SK-N-SH treated with all-trans-retinoic acid at 6 μM for 48 hours (cell line): ENCODE measurements at regions not wholly inside any gene's neighbourhood (a gene's known extent, or its start where the extent isn't known, plus 50 kb on each side); places are given as distances from the start of the nearest gene placed in this dataset.

Experiments used
- ATAC-seq: fragments of 200-7000 bp; cut with Tn5 transposase; 3 replicates; pipeline ENCODE4 v1.9.1; 2020; ENCODE audit warnings: mild to moderate bottlenecking, moderate library complexity
- ARNTL ChIP-seq: fragments of 450-650 bp; formaldehyde crosslinking; IDR thresholded peaks from 2 replicates; pipeline ENCODE4 v1.5.0; 2020; ENCODE audit warnings: low read depth, mild to moderate bottlenecking, moderate library complexity, borderline replicate concordance
- BACH2 ChIP-seq: fragments of 250-450 bp; sonication (Bioruptor Pico); IDR thresholded peaks from 2 replicates; pipeline ENCODE4 v1.9.0; 2021; ENCODE audit warnings: mild to moderate bottlenecking, borderline replicate concordance
- CREB5 ChIP-seq: fragments of 250-450 bp; sonication (Bioruptor Pico); IDR thresholded peaks from 2 replicates; pipeline ENCODE4 v1.5.1; 2020; ENCODE audit warnings: low read depth, mild to moderate bottlenecking, moderate library complexity
- CSDC2 ChIP-seq: fragments of 250-450 bp; sonication (Bioruptor Pico); IDR thresholded peaks from 2 replicates; pipeline ENCODE4 v1.5.0; 2020; ENCODE audit warnings: mild to moderate bottlenecking, moderate library complexity
- CSRNP3 ChIP-seq: fragments of 250-450 bp; sonication (Bioruptor Pico); IDR thresholded peaks from 2 replicates; pipeline ENCODE4 v1.5.1; 2021; ENCODE audit warnings: mild to moderate bottlenecking, moderate library complexity
- ESRRG ChIP-seq: fragments of 250-450 bp; sonication (Bioruptor Pico); IDR thresholded peaks from 2 replicates; pipeline ENCODE4 v1.6.1; 2021; ENCODE audit warnings: mild to moderate bottlenecking
- GLIS3 ChIP-seq: fragments of 250-450 bp; sonication (Bioruptor Pico); IDR thresholded peaks from 2 replicates; pipeline ENCODE4 v1.5.0; 2020; ENCODE audit warnings: mild to moderate bottlenecking, moderate library complexity
- ISL1 ChIP-seq: fragments of 250-450 bp; sonication (Bioruptor Pico); IDR thresholded peaks from 2 replicates; pipeline ENCODE4 v2.1.2; 2022; ENCODE audit warnings: mild to moderate bottlenecking, moderate library complexity
- OSR1 ChIP-seq: fragments of 250-450 bp; sonication (Bioruptor Pico); IDR thresholded peaks from 2 replicates; pipeline ENCODE4 v1.8.0; 2022; ENCODE audit warnings: moderate library complexity, mild to moderate bottlenecking, inconsistent platforms
- PPARA ChIP-seq: fragments of 250-450 bp; sonication (Bioruptor Pico); IDR thresholded peaks from 2 replicates; pipeline ENCODE4 v1.5.0; 2020; ENCODE audit warnings: mild to moderate bottlenecking, borderline replicate concordance
- RARB ChIP-seq: fragments of 250-450 bp; sonication (Bioruptor Pico); IDR thresholded peaks from 2 replicates; pipeline ENCODE4 v1.8.0; 2021; ENCODE audit warnings: mild to moderate bottlenecking, moderate library complexity
- SNAI2 ChIP-seq: fragments of 250-450 bp; sonication (Bioruptor Pico); IDR thresholded peaks from 2 replicates; pipeline ENCODE4 v1.5.0; 2020; ENCODE audit warnings: mild to moderate bottlenecking, moderate library complexity
- TSHZ2 ChIP-seq: fragments of 250-450 bp; sonication (Bioruptor Pico); IDR thresholded peaks from 2 replicates; pipeline ENCODE4 v1.5.0; 2020; ENCODE audit warnings: mild to moderate bottlenecking, moderate library complexity
- ZC3H10 ChIP-seq: fragments of 250-450 bp; sonication (Bioruptor Pico); IDR thresholded peaks from 2 replicates; pipeline ENCODE4 v1.5.1; 2021; ENCODE audit warnings: mild to moderate bottlenecking, moderate library complexity
- ZFP3 ChIP-seq: fragments of 250-450 bp; sonication (Bioruptor Pico); IDR thresholded peaks from 2 replicates; pipeline ENCODE4 v1.5.0; 2020; ENCODE audit warnings: mild to moderate bottlenecking, moderate library complexity
- ZFP30 ChIP-seq: fragments of 450-650 bp; formaldehyde crosslinking; IDR thresholded peaks from 2 replicates; pipeline ENCODE4 v1.5.0; 2022; ENCODE audit warnings: mild to moderate bottlenecking, moderate library complexity
- ZNF565 ChIP-seq: fragments of 450-650 bp; formaldehyde crosslinking; conservative IDR thresholded peaks from 2 replicates; pipeline ENCODE4 v1.5.0; 2020; ENCODE audit warnings: low read depth, mild to moderate bottlenecking, moderate library complexity
- ZNF70 ChIP-seq: fragments of 450-650 bp; formaldehyde crosslinking; IDR thresholded peaks from 2 replicates; pipeline ENCODE4 v1.5.0; 2020; ENCODE audit warnings: mild to moderate bottlenecking, moderate library complexity
- ZNF8 ChIP-seq: fragments of 450-650 bp; formaldehyde crosslinking; IDR thresholded peaks from 2 replicates; pipeline ENCODE4 v1.5.0; 2020; ENCODE audit warnings: mild to moderate bottlenecking, moderate library complexity
- TF ChIP-seq, protein P1 (sequence below): fragments of 250-450 bp; sonication (Bioruptor Pico); IDR thresholded peaks from 2 replicates; pipeline ENCODE4 v1.8.0; 2021; ENCODE audit warnings: low read depth, mild to moderate bottlenecking, moderate library complexity, borderline replicate concordance

DNA sequence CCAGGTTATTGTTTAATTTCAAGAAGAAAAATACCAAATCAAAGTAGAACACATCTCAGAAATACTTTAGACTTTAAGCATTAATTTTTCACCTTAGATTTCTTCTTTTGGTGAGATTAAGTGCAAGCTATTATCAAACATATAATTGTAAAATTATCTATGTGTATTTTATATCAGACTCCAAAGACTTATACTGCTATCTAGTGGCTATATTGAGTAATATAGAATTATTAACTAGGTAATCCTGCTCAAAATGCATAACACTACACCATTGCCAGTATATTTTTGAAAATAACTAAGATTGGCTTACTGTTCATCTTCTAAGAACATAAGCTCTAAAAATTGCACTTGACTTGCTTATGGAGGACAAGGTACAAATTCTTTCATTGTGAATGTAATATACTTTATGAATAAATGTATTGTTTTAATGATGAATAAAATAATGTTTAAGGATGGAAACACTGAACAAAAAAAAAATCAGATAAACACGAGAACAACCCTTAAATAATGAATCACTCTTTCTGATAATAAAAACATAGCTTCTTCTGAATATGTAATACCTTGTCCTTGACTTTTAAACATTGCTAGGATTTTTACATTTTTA lies 86.7 kb upstream of the GNAI1 start:
- ATAC-seq = peak; percentile 85
- TF ChIP-seq, protein P1, sequence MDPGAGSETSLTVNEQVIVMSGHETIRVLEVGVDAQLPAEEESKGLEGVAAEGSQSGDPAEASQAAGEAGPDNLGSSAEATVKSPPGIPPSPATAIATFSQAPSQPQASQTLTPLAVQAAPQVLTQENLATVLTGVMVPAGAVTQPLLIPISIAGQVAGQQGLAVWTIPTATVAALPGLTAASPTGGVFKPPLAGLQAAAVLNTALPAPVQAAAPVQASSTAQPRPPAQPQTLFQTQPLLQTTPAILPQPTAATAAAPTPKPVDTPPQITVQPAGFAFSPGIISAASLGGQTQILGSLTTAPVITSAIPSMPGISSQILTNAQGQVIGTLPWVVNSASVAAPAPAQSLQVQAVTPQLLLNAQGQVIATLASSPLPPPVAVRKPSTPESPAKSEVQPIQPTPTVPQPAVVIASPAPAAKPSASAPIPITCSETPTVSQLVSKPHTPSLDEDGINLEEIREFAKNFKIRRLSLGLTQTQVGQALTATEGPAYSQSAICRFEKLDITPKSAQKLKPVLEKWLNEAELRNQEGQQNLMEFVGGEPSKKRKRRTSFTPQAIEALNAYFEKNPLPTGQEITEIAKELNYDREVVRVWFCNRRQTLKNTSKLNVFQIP (CRISPR knock-in tag) = no peak
- no peak for TF ChIP-seq ZFP30
- TF ChIP-seq SNAI2 (CRISPR knock-in tag) = no peak
- TF ChIP-seq ESRRG = no peak
- no peak for TF ChIP-seq CSRNP3 (CRISPR knock-in tag)
- TF ChIP-seq ZNF70 (CRISPR knock-in tag) = no peak
- TF ChIP-seq PPARA = no peak
- no peak for TF ChIP-seq ZNF8 (CRISPR knock-in tag)
- TF ChIP-seq BACH2 (CRISPR knock-in tag) = no peak
- TF ChIP-seq OSR1 = no peak
- TF ChIP-seq RARB (CRISPR knock-in tag) = no peak
- no peak for TF ChIP-seq ZC3H10 (CRISPR knock-in tag)
- no peak for TF ChIP-seq CREB5
- TF ChIP-seq ISL1 (CRISPR knock-in tag) = no peak
- no peak for TF ChIP-seq TSHZ2 (CRISPR knock-in tag)

DNA sequence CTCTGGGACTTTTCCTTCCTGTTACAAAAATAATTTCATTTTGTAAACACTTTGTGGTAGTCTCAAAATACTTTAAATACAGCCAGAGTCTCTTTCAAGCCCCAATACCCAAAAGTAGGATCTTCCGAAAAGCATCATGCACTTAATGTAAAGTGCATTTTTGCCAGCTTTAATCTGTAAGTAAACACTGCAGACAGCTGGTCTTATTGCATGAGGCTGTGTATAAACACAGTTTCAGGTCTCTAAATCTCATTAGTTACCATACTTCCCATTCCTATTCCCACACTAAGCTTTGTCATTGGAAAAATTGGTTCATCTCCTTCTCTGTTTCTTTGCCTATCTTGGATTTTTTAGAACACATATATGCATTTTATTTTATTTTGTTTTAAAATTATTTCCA lies 87.6 kb upstream of the GNAI1 start:
- TF ChIP-seq ZFP3 (no peak), PPARA (no peak), CSRNP3 (CRISPR knock-in tag) (no peak)
- ATAC-seq = no peak

GRCh38 chr7:80044796-80045195 lies 89.8 kb upstream of the GNAI1 start:
- TF ChIP-seq SNAI2 (CRISPR knock-in tag) = no peak
- TF ChIP-seq ESRRG = no peak
- TF ChIP-seq CSDC2 (CRISPR knock-in tag) = no peak
- no peak for TF ChIP-seq CREB5
- no peak for TF ChIP-seq BACH2 (CRISPR knock-in tag)
- no peak for ATAC-seq

DNA sequence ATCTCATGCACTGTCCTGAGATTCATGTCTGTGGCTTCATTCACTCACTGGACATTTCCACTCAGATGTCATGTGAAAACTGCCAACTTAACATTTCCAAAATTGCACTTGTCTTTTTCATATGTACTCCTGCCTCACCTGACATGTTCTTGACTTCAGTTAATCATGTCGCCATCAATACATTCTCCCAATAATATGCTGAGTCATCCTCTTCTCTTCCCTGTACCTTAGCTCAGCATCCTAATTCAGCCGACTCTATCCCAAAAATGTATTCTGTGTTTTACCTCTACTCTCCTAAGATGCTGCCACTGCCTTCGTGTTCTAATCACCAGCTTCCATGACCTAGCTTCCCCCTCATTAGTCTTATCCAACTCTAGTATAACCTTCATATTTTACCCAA lies 93.9 kb upstream of the GNAI1 start:
- no peak for TF ChIP-seq CSDC2 (CRISPR knock-in tag)
- no peak for TF ChIP-seq RARB (CRISPR knock-in tag)
- TF ChIP-seq ZNF8 (CRISPR knock-in tag) = no peak
- no peak; the same call in 1 of the 2 replicates for TF ChIP-seq BACH2 (CRISPR knock-in tag)
- TF ChIP-seq GLIS3 (CRISPR knock-in tag) = no peak
- TF ChIP-seq ZNF70 (CRISPR knock-in tag) = no peak
- no peak for TF ChIP-seq ESRRG
- TF ChIP-seq ZC3H10 (CRISPR knock-in tag) = no peak
- TF ChIP-seq ARNTL (CRISPR knock-in tag) = no peak
- TF ChIP-seq, protein P1 (CRISPR knock-in tag) = no peak
- TF ChIP-seq CREB5 = no peak
- TF ChIP-seq SNAI2 (CRISPR knock-in tag) = no peak
- no peak for TF ChIP-seq ZNF565 (CRISPR knock-in tag)
- no peak for TF ChIP-seq OSR1
- no peak for TF ChIP-seq ZFP30
- no peak for TF ChIP-seq PPARA
- TF ChIP-seq, all 23 proteins: peak for 0
- no peak for ATAC-seq
